ENCODE measurements at regions not wholly inside any gene's neighbourhood (a gene's known extent, or its start where the extent isn't known, plus 50 kb on each side); places are given as distances from the start of the nearest gene placed in this dataset.
"Not testable (repeated sequence)": the region's sequence is repeated elsewhere in the genome, so short reads cannot be mapped to it uniquely, and the experiment has no call there.

DNA sequence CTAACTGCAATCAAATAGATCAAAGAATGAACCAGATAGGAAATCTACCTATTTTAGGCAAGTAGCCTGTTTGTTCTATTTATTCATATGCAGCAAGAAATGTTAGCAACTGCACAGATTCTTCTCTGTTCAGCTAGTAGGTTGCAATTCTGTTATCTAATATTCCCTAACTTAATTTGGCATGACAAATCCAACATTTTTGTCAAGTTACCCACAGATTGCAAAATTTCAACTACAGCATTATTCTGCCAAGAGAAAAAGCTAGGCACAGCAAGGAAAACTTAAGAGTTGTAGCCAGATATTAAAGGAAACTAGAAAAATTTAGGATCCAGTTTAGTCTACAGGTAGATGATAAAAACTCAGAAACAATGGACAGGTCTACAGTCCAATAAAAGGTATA, 104.4 kb upstream of the SYNCRIP start:
- peak; percentile 8 for DNase-seq (ENCODE audit: low spot score)

DNA sequence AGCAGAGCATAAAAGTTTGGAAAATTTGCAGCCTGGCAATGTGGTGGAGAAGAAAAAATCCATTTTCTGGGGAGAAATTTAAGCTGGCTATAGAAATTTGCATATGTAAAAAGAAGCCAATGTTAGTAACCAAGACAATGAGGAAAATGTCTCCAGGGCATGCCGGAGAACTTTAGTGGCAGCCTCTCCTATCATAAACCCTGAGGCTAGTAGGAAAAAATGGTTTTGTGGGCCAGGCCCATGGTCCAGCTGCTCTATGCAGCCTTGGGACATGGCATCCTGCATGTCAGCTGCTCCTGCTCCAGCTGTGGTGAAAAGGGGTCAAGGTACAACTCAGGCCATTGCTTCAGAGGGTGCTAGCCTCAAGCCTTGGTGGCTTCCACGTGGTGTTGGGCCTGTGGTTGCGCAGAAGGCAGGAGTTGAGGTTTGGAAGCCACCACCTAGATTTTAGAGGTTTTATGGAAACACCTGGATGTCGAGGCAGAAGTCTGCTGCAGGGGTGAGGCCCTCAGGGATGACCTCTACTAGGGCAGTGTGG, 101.8 kb upstream of the SYNCRIP start:
- no peak for DNase-seq (ENCODE audit: low spot score)

DNA sequence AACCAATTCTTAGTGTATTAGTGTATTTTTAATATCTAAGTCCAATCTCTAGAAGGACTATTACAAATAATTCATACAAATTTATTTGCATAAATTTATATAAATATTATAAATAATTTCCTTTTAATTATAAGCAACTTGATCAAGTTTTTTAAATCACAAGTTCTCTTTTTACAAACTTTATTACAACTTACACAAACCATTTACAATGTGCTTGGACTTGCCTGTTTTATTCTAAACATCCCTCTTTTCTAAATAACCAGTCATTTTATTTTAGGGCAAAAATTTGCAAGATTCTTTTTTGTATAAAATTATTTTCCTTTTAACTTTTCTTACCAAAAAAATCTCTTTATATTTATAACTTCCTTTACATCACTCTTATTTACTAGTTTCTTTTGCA, 83.5 kb upstream of the SYNCRIP start:
- no peak for DNase-seq (ENCODE audit: low spot score)

DNA sequence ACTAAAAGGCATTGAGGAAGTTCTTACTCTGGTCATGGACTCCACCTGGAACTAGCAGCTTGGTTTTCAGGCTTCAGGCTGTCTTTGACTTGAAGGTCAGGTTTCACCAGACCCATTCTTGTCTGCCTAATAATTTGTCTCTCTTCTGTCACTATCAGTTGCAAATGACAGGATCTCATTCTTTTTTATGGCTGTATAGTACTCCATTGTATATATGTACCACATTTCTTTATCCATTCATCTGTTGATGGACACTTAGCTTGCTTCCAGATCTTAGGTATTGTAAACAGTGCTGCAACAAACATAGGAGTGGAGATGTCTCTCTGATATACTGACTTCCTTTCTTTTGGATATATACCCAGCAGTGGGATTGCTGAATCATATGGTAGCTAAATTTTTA, 73.1 kb upstream of the SYNCRIP start:
- DNase-seq (ENCODE audit: low spot score) = no peak

DNA sequence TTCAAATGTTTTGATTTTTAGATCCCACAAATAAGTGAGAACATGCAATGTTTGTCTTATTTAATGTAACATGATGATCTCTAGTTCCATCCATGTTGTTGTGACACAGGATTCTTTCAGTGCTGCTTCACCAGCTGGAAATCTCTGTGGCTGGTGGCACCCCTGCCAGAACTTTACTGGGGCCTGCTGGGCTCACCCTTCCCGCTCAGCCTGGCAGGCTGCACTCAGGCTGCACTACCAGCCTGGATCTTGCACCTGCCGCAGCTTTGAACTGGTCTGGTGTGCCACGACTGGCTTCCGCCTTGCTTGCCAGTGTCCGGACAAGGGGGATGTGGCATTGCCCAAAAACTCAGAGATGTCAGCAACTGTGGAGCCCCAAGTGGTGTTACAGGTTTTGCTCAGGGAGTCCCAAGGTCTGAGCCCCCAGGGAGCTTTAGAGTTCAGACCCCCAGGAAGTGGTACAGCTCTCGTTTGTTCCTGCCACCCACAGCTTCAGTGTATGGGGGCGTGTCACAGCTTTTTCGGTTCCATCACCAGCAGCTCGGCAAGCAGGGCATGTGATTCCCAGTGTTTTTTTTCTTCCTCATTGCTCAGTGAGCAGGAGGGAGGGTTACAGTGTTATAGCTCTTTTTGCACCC, 72.3 kb upstream of the SYNCRIP start:
- no peak for DNase-seq (ENCODE audit: low spot score)

DNA sequence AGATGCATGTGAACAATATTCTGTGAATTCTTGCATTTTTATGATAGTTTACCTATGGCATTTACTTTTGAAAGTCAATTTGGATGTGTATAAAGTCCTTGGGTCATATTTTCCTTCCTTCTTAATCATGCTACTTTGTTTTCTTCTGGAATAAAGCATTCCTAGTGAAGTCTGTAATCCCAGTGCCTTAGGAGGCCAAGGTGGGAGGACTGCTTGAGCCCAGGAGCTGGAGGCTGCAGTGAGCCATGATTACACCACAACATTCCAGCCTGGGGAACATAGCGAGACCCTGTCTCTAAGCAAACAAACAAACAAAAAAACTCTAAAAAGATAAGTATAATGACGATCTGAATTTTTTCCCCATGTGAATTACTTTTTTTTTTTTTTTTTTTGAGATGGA, 69.7 kb upstream of the SYNCRIP start:
- DNase-seq (ENCODE audit: low spot score) = no peak

DNA sequence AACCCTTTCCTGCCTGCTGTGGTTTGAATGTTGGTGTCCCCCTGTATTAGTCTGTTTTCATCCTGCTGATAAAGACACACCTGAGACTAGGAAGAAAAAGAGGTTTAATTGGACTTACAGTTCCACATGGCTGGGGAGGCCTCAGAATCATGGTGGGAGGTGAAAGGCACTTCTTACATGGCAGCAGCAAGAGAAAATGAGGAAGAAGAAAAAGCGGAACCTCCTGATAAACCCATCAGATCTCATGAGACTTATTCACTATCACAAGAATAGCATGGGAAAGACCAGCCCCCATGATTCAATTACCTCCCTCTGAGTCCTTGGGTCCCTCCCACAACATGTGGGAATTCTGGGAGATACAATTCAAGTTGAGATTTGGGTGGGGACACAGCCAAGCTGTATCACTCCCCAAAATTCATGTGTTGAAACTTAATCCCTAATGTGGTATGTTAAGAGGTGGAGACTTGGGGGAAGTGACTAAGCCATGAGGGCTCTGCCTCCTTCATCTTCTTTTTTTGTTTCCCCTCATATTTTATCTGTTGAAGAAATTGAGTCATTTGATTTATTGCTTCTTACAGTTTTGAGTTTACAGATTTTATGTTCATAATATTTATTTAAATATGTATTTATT, 64.9 kb upstream of the SYNCRIP start:
- DNase-seq (ENCODE audit: low spot score) = not testable (repeated sequence)

DNA sequence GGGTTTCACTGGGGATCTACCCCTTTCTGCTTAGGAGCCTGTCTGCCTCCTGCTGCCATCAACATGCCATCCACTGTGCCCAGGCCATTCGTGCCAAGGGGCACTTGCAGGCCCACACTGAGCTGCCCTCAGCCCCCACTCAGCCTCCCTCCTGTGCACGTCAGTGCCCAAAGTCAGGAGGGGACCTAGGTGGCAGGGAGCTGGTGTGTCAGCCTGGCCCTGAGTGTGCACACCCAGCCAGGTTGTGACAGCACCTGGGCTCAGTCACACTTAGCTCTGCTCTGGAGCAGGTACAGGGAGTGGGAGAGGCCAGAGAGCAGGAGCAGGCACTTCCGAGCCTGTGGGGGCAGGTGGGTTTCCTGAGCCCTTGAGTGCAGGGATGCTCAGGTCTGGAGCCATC, 63.6 kb upstream of the SYNCRIP start:
- DNase-seq (ENCODE audit: low spot score) = no peak

DNA sequence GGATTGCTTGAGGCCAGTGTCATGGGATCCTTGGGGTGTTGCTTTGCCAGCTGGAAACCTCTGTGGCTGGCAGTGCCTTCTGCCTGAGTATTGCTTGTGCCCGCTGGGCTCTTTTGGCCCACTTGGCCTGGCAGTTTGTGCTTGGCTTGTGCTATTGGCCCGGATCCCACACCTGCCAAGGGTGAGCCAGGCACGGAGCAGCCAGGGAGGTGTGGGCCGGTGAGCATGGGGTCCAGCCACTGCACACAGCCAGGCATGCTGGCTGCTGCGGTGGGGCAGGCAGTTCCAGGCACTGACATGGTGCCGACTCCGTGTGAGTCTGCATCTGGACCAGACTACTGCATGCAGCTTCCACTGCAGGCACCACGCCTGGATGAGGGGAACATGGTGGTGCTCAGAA, 62.5 kb upstream of the SYNCRIP start:
- no peak for DNase-seq (ENCODE audit: low spot score)

DNA sequence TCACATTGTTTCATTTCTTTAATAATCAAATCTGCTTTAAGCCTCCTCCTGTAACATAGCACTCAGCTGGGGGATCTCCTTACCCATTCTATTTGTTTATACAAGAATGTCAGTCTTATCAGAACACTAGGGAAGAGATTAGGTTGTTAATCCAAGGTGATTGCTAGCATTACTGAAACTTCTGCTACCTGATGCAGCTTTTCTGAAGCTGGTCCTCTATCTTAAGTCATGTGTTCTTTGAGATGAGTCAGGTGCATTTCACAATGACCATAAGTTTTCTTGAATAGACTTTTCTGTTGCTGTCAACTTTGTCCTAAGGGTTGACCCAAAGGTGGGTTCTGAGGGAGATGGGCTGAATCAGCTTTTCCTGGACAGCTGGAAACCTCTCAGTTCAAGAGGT, 60.7 kb upstream of the SYNCRIP start:
- DNase-seq (ENCODE audit: low spot score) = no peak

Data from AG08396 (cell line).